ENCODE measurements at regions not wholly inside any gene's neighbourhood (a gene's known extent, or its start where the extent isn't known, plus 50 kb on each side); places are given as distances from the start of the nearest gene placed in this dataset.
A peak's percentile ranks its signal among the peaks of the same experiment; 100 is the strongest.

DNA sequence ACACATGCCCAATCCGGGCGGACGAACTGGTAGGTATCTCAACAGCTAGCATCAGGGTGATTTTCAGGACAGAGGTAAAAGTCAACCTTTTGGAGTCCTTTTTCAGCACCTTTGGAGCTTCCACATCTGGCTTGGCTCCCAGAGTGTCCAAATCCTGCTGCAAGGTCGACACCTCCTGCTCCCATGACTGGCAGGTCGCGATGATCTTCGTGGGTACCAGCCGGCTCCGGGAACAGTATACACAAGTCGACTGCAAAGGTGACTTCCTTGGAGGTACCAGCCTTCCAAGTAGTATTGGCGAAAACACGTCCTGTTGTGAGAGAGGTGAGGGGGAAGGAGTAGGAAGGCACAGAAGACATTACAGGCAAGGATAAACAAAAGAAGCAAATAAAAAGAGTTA lies 672.7 kb downstream of the TMEM121 start:
- Histone ChIP-seq H3K79me2 (ENCODE audit: low read length) (no peaks in the 10 kb centered on the region), H3K4me3 (ENCODE audit: low read length) (no peak overlapping the region), H3K9me2 (replicated peaks; ENCODE audit: low read length) (no peaks in the 10 kb centered on the region), H2AFZ (ENCODE audit: low read length) (no peak overlapping the region), H4K20me1 (ENCODE audit: low read length) (no peaks in the 10 kb centered on the region), H3K9ac (ENCODE audit: low read length) (no peak overlapping the region), H3K27ac (ENCODE audit: low read length) (no peak overlapping the region), H3K9me3 (ENCODE audit: low read length) (no peaks in the 10 kb centered on the region; the same call in 1 of the 2 replicates), H3K36me3 (ENCODE audit: low read depth, low read length) (no peaks in the 10 kb centered on the region), H3K4me1 (ENCODE audit: insufficient read depth, low read length) (no peaks in the 10 kb centered on the region), H3F3A (ENCODE audit: low read length, unreplicated experiment) (no peaks in the 10 kb centered on the region), H3K27me3 (ENCODE audit: low read length) (no peaks in the 10 kb centered on the region), H3K4me2 (ENCODE audit: low read length) (no peak overlapping the region)
- ChIA-PET CTCF (no interaction called here), POLR2A (ENCODE audit: unreplicated experiment) (no interaction called here)
- TF ChIP-seq EZH2 (IDR thresholded peaks at IDR 0.05; ENCODE audit: low read length, unreplicated experiment) = no peak
- DNase-seq = no peak
- BruUV-seq (replicated peaks) = no TSS peak
- intact Hi-C loops (cut with micrococcal nuclease) = no loop called here
- no peak for ATAC-seq

DNA sequence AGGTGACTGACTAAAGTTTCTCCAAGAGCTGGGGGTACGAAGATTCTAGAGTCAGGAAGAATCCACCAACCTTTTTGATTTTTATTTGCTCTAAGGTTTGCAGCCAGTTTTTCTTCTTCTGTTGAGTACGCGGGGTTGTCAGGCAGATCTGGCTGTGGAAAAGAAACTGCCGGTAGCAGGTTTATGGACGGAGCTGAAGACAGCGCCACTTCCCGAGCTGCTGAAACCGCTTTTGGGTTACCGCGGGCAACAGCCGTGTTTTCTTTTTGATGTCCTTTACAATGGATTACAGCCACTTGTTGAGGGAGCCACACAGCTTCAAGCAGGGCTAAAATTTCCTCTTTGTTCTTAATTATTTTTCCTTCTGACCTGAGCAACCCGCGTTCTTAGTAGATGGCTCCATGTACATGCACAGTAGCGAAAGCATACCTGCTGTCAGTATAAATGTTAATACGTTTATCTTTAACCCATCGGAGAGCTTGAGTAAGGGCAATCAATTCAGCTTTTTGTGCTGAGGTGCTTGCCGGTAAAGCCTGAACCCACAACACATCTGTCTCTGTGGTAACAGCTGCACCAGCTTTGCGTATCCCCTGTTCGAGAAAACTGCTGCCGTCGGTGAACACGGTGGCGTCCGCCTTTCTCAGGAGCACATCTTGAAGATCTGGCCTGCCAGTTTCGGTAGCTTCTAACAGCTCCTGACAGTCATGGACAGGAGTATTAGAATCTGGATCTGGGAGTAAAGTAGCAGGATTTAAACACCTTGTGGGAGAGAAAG lies 674.3 kb downstream of the TMEM121 start:
- BruUV-seq (replicated peaks) = no TSS peak
- H3K27ac ChIP-seq (ENCODE audit: low read length) = no peak overlapping the region
- DNase-seq (no peak), ATAC-seq (no peak)
- H3K36me3 ChIP-seq (ENCODE audit: low read depth, low read length) = no peaks in the 10 kb centered on the region
- H3K9me3 ChIP-seq (ENCODE audit: low read length) = no peaks in the 10 kb centered on the region; the same call in 1 of the 2 replicates
- no peaks in the 10 kb centered on the region for H3K27me3 ChIP-seq (ENCODE audit: low read length)
- no peaks in the 10 kb centered on the region for H3K9me2 ChIP-seq (replicated peaks; ENCODE audit: low read length)
- ChIA-PET POLR2A (ENCODE audit: unreplicated experiment) (no interaction called here), CTCF (no interaction called here)
- H2AFZ ChIP-seq (ENCODE audit: low read length) = no peak overlapping the region
- TF ChIP-seq EZH2 (IDR thresholded peaks at IDR 0.05; ENCODE audit: low read length, unreplicated experiment) (no peak), EZH2phosphoT487 (IDR thresholded peaks at IDR 0.05; ENCODE audit: borderline replicate concordance, low read length) (no peak)
- TF ChIP-seq, protein P1, sequence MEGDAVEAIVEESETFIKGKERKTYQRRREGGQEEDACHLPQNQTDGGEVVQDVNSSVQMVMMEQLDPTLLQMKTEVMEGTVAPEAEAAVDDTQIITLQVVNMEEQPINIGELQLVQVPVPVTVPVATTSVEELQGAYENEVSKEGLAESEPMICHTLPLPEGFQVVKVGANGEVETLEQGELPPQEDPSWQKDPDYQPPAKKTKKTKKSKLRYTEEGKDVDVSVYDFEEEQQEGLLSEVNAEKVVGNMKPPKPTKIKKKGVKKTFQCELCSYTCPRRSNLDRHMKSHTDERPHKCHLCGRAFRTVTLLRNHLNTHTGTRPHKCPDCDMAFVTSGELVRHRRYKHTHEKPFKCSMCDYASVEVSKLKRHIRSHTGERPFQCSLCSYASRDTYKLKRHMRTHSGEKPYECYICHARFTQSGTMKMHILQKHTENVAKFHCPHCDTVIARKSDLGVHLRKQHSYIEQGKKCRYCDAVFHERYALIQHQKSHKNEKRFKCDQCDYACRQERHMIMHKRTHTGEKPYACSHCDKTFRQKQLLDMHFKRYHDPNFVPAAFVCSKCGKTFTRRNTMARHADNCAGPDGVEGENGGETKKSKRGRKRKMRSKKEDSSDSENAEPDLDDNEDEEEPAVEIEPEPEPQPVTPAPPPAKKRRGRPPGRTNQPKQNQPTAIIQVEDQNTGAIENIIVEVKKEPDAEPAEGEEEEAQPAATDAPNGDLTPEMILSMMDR (conservative IDR thresholded peaks at IDR 0.05; ENCODE audit: low read depth, low read length) = no peak
- H3K4me1 ChIP-seq (ENCODE audit: insufficient read depth, low read length) = no peaks in the 10 kb centered on the region
- no peaks in the 10 kb centered on the region for H4K20me1 ChIP-seq (ENCODE audit: low read length)
- no peak overlapping the region for H3K9ac ChIP-seq (ENCODE audit: low read length)
- intact Hi-C loops (cut with micrococcal nuclease) = no loop called here
- H3K4me3 ChIP-seq (ENCODE audit: low read length) = no peak overlapping the region
- H3F3A ChIP-seq (ENCODE audit: low read length, unreplicated experiment) = no peaks in the 10 kb centered on the region
- no peaks in the 10 kb centered on the region for H3K79me2 ChIP-seq (ENCODE audit: low read length)
- H3K4me2 ChIP-seq (ENCODE audit: low read length) = no peak overlapping the region

- Histone ChIP-seq H3K9me3 (ENCODE audit: low read length) (no peaks in the 10 kb centered on the region; the same call in 1 of the 2 replicates), H3K9me2 (replicated peaks; ENCODE audit: low read length) (no peaks in the 10 kb centered on the region), H3K4me3 (ENCODE audit: low read length) (no peak overlapping the region), H3K4me2 (ENCODE audit: low read length) (no peak overlapping the region), H3K27me3 (ENCODE audit: low read length) (no peaks in the 10 kb centered on the region), H2AFZ (ENCODE audit: low read length) (no peak overlapping the region), H3K4me1 (ENCODE audit: insufficient read depth, low read length) (no peaks in the 10 kb centered on the region), H3K27ac (ENCODE audit: low read length) (no peak overlapping the region), H3K9ac (ENCODE audit: low read length) (no peak overlapping the region), H4K20me1 (ENCODE audit: low read length) (no peaks in the 10 kb centered on the region), H3K79me2 (ENCODE audit: low read length) (no peaks in the 10 kb centered on the region), H3F3A (ENCODE audit: low read length, unreplicated experiment) (no peaks in the 10 kb centered on the region), H3K36me3 (ENCODE audit: low read depth, low read length) (no peaks in the 10 kb centered on the region)
- DNase-seq (peak; percentile 5), ATAC-seq (no peak)
- ChIA-PET POLR2A (ENCODE audit: unreplicated experiment) (no interaction called here), CTCF (no interaction called here)
- no peak for TF ChIP-seq EZH2 (IDR thresholded peaks at IDR 0.05; ENCODE audit: low read length, unreplicated experiment)
- TF ChIP-seq, protein P1 (conservative IDR thresholded peaks at IDR 0.05; ENCODE audit: low read depth, low read length) = no peak
- intact Hi-C loops (cut with micrococcal nuclease) = no loop called here
- BruUV-seq (replicated peaks) = no TSS peak
These were observed 675.0 kb downstream of the TMEM121 start for GRCh38 chr14:106201376-106201775.
